Muscle of arm (tissue), 1 donor: ENCODE measurements at regions not wholly inside any gene's neighbourhood (a gene's known extent, or its start where the extent isn't known, plus 50 kb on each side); places are given as distances from the start of the nearest gene placed in this dataset.
"Not testable (repeated sequence)": the region's sequence is repeated elsewhere in the genome, so short reads cannot be mapped to it uniquely, and the experiment has no call there.

Source experiments
- DNase-seq: peaks from one replicate; pipeline ENCODE4 v3.0.0-alpha.2; 2013

GRCh38 chrX:69062493-69062892 lies 102.8 kb downstream of the PJA1 start:
- no peak for DNase-seq

- peak; percentile 45 for DNase-seq
Measured at GRCh38 chrX:69060631-69061408, 104.4 kb downstream of the PJA1 start.

GRCh38 chrX:69055193-69055592 lies 110.1 kb downstream of the PJA1 start:
- DNase-seq = no peak

GRCh38 chrX:69054497-69054896 lies 110.8 kb downstream of the PJA1 start:
- not testable (repeated sequence) for DNase-seq

- DNase-seq = no peak
Measured at GRCh38 chrX:69051901-69052300, 113.4 kb downstream of the PJA1 start.

DNA sequence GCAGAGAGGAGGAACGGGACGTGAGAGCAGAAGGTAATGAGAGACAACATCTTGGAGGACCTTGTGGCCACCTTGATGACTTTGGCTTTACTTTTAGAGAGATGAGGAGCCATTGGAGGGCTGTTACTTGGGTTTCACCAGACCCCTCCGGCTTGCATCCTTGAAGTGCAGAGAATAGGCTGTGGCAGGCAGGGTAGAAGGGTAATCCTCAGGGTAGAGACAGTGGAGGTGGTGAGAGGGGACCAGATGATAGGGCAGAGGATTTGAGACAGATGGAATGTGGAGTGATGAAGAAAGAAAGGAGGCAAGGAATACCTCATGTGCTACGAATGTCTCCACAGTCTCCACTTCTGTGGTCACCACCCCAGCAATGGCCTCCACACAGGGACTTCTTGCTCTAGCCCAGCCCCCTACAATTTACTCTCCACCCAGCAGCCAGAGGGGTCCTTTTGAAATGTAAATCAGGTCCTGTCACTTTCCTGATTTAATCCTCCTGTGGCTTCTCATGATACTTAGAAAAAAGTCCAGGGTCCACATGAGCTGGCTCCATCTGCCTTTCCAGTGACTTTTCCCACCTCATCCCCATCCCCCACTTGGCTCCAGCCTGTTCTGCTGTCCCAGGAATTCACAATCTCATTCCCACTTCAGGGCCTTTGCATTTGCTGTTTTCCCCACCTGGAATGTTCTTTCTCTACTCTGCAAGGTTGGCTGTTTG lies 115.0 kb downstream of the PJA1 start:
- DNase-seq = no peak

DNA sequence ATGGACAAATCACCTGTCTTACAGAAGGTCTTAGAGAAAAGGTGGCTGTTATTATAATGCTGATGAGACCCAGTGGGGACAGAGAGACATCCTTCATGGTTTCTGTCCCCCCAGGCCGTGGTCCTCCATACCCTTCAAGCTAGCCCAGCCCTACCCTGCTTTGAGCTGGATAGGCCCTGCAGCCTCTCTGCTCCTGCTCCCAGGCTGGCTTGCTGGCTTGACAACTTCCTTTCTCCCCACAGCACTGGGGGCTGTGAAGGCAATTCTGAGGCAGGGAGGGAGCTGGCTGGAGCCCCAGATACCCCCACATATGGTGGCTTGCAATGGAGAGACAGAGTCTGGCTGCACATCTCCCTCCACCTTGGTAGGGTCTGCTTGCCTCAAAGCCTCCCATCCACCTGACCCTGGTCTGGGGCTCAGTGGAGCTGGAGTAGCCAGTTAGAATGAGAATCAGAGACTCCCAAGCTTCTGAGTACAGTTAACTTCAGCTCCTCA lies 118.2 kb downstream of the PJA1 start:
- DNase-seq = no peak

GRCh38 chrX:69045616-69046345 lies 119.5 kb downstream of the PJA1 start:
- no peak for DNase-seq

DNA sequence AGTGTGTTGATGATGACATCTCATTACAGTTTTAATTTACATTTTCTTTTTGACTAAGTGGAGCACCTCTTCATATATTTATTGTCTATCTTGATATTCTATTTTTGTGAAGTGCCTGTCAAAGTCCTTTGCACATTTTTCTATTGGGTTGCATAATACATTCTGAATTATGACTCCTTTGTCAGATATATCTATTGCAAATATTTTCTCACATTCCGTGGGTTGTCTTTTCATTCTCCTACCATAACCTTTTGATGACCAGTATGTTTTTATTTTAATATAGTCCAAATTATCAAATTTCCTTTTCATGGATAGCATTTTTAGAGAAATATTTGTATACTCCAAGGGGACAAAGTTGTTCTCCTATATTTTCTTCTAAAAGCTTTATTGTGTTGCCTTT lies 126.4 kb downstream of the PJA1 start:
- no peak for DNase-seq

GRCh38 chrX:69038188-69038587 lies 127.1 kb downstream of the PJA1 start:
- no peak for DNase-seq

DNA sequence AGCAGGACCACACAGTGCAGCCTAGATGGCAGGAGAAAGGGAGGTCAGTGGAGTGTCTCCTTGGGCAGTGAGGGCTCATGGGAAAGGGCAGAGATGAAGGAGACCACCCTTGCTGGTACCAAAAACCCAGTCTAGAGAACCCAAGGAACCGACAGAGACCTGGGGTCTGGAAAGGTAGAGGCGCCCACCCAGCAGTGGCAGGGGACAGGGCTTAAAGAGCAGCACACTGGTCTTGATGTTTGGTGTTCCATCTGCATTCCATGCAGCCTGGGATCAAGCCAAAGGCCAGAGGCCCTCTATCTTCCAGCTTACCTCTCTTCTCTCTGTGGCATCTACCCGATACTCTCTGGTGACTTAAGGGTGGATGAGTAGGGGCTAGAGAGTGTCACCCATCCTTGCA lies 127.5 kb downstream of the PJA1 start:
- DNase-seq = no peak

- DNase-seq = no peak
Measured at GRCh38 chrX:69036674-69037573, 128.3 kb downstream of the PJA1 start.

- DNase-seq = no peak
Measured at GRCh38 chrX:69034451-69034850, 130.8 kb downstream of the PJA1 start.

- no peak for DNase-seq
Measured at GRCh38 chrX:69033936-69034335, 131.3 kb downstream of the PJA1 start.

DNA sequence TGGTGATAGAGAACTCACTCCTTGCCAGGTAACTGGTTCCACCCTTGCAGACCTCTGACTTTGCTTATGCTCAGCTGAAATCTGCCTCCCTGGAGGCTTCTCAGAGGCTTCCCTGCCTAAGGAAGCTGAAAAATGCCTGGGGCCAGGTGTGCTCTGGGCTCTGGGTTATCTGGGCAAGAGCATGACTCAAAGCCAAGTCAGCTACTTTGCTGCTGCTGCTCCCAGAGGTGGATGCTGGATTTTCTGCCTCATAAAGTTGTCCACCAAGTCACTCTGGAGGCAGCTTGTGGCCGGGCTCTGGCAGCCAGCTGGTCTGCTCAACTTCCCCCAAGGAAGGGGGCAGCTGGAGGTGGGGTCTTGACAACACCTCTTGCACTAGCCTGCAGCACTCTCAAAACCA lies 132.7 kb downstream of the PJA1 start:
- DNase-seq = no peak

DNA sequence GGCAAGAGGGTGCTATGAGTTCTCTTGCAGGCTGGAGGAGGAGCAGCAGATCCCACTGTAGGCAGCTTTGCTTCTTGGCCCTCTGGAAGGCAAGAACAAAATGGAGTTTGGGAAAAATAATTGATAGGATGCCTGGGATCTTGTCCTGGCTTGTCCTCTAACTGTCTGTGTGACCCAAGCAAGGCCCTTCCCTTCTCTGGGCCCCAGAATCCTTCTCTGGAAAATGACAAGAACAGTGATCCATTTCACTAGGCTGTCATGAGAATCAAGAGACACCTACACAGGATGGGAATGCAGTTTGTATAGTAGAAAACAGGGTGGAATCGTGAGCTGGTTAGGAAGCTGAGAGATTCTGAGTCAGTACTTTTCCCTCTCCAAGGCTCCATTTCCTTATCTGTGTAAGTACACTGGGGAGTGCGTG lies 133.3 kb downstream of the PJA1 start:
- DNase-seq = no peak

DNA sequence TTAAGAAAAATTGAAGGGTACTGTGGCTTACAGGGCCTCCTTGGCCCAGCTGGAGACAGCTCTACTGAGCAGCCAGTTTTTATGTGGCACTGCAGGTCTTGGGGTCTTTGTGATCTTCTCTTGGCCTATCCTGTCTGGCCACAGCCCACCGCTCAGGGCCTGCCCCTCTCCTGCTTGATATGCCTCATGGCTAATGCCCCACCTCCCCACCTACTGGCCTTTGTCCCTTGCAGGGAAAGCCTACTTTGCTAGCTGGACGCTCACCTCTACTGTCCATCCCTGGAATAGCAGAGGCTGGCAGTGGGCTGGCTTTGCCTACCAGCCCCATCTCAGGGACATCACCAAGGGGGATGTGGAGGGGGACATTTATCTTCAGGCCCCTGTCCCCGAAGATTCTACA lies 134.1 kb downstream of the PJA1 start:
- no peak for DNase-seq

- DNase-seq = no peak
Measured at GRCh38 chrX:69029771-69030170, 135.5 kb downstream of the PJA1 start.

GRCh38 chrX:69028761-69029120 lies 136.5 kb downstream of the PJA1 start:
- DNase-seq = no peak

DNA sequence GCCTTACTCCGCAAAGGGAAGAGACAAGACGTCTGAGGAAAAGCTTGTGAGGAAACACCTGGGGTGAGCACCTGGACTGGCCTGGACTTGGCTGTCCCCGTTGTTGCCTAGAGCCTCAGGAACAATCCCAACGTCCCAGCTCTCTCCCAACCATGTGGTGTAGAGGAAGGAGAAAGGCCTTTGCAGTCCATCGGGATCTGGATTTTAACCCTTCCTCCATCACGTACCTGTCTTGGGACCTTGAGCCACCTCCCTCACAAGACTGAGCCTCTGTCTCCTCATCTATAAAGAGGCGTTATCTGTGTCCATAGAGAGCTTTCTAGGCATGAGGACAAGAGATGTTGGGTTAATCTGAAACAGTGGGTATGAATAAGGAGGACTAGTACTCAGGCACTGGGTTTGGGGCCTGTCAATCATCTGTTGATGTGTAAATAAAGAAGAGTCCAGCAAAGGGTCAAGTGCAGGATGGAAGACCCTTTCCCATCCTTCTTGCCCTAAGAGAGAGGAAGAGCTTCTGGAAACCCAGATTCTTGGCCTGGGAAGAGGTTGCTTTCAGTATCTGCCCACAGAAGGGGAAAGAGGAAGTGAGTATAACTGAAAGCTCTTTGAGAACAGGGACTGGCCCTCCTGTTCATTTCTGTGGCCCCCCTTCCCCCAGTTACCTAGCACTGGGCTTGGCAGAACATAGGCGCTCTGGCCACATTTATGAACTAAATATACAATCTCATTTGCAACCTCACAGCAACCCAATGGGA lies 137.1 kb downstream of the PJA1 start:
- DNase-seq = no peak
